Nephron (organoid): ENCODE measurements at regions not wholly inside any gene's neighbourhood (a gene's known extent, or its start where the extent isn't known, plus 50 kb on each side); places are given as distances from the start of the nearest gene placed in this dataset.

ENCODE experiments used
- H3K27ac Mint-ChIP-seq, 3 experiments: 2 replicates each; pipeline ENCODE4 v1.8.0; 2020; ENCODE audit warnings: mixed read lengths in 3 of 3, mild to moderate bottlenecking in 2 of 3, moderate library complexity in 1 of 3
- H3K27me3 Mint-ChIP-seq: 2 replicates; pipeline ENCODE4 v1.8.0; 2021; ENCODE audit warnings: low read depth, mild to moderate bottlenecking, moderate library complexity, mixed read lengths
- H3K36me3 Mint-ChIP-seq: 2 replicates; pipeline ENCODE4 v1.8.0; 2020; ENCODE audit warnings: low read depth, mixed read lengths
- H3K4me1 Mint-ChIP-seq: 2 replicates; pipeline ENCODE4 v1.8.0; 2020; ENCODE audit warnings: mixed read lengths
- H3K4me3 Mint-ChIP-seq, 3 experiments: 2 replicates each; pipeline ENCODE4 v1.8.0; 2020; ENCODE audit warnings: mild to moderate bottlenecking in 3 of 3, mixed read lengths in 3 of 3, moderate library complexity in 2 of 3
- H3K9me3 Mint-ChIP-seq: 2 replicates; pipeline ENCODE4 v1.8.0; 2020; ENCODE audit warnings: mixed read lengths
- TF ChIP-seq, protein P1 (sequence below), 3 experiments: fragments of 200-600 bp; sonication (generic); IDR thresholded peaks; one replicate each; pipeline ENCODE4 v1.5.0; 2021; ENCODE audit warnings: antibody characterized with exemption in 3 of 3; ENCODE audit not compliant: unreplicated experiment in 3 of 3

DNA sequence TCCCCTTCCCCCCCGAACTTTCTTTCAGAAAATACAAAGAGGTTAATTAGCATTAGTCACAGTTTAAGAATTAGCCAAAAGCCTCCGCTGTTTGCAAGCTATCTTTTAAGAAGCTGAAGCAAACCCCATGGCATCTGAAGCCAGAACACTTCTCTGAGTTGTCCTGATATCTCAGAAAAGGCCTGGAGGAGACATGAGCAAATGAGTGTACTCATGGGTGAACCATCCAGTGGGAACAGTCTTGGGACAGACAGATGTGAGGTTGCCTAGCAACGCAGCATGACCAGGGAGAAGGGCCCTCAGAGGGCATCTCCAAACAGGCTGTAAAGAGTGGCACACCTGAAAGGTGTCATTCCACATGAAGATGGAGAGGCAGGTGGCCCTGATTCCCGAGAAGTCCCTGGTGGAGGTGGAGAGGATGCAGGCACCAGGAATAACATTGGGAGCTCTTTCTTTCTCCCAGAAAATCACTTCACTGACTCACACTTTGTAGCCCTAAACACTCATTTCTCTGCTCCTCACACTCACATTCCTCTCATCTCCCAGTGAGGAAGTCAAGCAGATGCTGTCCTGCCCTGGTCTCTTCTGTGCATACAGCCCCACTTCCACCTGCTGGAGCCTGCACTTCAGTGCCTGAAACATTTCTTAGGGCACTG is 87.0 kb upstream of the TSHZ3 start:
- peaks cover 18% of the 10 kb centered on the region for H3K4me1 Mint-ChIP-seq
- TF ChIP-seq, protein P1, sequence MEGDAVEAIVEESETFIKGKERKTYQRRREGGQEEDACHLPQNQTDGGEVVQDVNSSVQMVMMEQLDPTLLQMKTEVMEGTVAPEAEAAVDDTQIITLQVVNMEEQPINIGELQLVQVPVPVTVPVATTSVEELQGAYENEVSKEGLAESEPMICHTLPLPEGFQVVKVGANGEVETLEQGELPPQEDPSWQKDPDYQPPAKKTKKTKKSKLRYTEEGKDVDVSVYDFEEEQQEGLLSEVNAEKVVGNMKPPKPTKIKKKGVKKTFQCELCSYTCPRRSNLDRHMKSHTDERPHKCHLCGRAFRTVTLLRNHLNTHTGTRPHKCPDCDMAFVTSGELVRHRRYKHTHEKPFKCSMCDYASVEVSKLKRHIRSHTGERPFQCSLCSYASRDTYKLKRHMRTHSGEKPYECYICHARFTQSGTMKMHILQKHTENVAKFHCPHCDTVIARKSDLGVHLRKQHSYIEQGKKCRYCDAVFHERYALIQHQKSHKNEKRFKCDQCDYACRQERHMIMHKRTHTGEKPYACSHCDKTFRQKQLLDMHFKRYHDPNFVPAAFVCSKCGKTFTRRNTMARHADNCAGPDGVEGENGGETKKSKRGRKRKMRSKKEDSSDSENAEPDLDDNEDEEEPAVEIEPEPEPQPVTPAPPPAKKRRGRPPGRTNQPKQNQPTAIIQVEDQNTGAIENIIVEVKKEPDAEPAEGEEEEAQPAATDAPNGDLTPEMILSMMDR (IDR thresholded peaks at IDR 0.05; ENCODE audit: unreplicated experiment in 3 of 3): no peak
- H3K36me3 Mint-ChIP-seq: no peaks in the 10 kb centered on the region
- H3K27ac Mint-ChIP-seq: no peak overlapping the region
- H3K4me3 Mint-ChIP-seq: no peak overlapping the region
- peaks cover 23% of the 10 kb centered on the region for H3K9me3 Mint-ChIP-seq
- H3K27me3 Mint-ChIP-seq: peaks cover 7% of the 10 kb centered on the region

- Mint-ChIP-seq H3K36me3 (no peaks in the 10 kb centered on the region), H3K4me1 (peaks cover 8% of the 10 kb centered on the region), H3K4me3 (no peak overlapping the region), H3K9me3 (peaks cover 17% of the 10 kb centered on the region), H3K27me3 (peaks cover 7% of the 10 kb centered on the region), H3K27ac (no peak overlapping the region)
- TF ChIP-seq, protein P1 (IDR thresholded peaks at IDR 0.05; ENCODE audit: unreplicated experiment in 3 of 3): no peak
Measured at GRCh38 chr19:31438401-31439269, 89.4 kb upstream of the TSHZ3 start.

DNA sequence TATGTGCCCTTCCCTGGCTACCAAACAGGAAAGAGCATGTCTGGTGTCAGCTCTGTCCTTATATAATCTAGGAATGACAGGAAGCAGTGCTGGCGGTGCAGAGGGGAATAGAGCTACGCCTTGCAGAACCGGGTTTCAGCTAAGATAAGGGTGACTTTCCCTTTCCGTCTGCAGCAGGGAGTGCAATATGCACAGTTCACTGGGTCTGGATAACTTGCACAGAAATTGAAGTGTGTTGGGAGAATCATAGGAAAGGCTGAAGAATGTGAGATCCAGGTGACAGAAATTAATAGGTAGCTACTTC is 90.0 kb upstream of the TSHZ3 start:
- peaks cover 7% of the 10 kb centered on the region for H3K27me3 Mint-ChIP-seq
- peaks cover 8% of the 10 kb centered on the region for H3K4me1 Mint-ChIP-seq
- TF ChIP-seq, protein P1 (IDR thresholded peaks at IDR 0.05; ENCODE audit: unreplicated experiment in 3 of 3): no peak
- H3K4me3 Mint-ChIP-seq: no peak overlapping the region
- no peaks in the 10 kb centered on the region for H3K36me3 Mint-ChIP-seq
- peaks cover 20% of the 10 kb centered on the region for H3K9me3 Mint-ChIP-seq
- H3K27ac Mint-ChIP-seq: no peak overlapping the region

DNA sequence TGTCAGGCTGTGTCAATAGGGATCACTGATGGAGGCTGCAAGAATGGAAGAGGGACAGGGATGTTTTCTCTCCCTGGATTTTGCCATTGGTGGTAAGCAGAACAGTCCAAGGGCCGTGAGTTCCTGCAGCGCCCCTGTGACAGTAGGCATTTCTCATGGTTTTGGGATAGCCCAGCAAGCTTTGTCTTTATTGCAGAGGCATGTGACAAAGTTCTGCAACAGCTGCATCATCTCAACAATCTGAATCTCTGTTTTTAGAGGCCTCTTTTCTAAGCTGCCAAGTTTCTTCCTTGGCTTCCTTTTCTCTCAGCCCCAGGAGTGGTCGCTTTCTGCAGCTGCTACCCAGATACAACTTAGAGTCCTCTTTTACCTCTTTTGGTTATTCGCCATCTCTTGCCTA is 95.7 kb upstream of the TSHZ3 start:
- TF ChIP-seq, protein P1 (IDR thresholded peaks at IDR 0.05; ENCODE audit: unreplicated experiment in 3 of 3): no peak
- peaks cover 10% of the 10 kb centered on the region for H3K9me3 Mint-ChIP-seq
- peaks cover 22% of the 10 kb centered on the region for H3K4me1 Mint-ChIP-seq

GRCh38 chr19:31445406-31445805 is 96.2 kb upstream of the TSHZ3 start:
- Mint-ChIP-seq H3K4me3 (no peak overlapping the region), H3K27me3 (peaks cover 7% of the 10 kb centered on the region), H3K36me3 (no peaks in the 10 kb centered on the region), H3K4me1 (peaks cover 26% of the 10 kb centered on the region), H3K9me3 (peaks cover 14% of the 10 kb centered on the region), H3K27ac (peak overlapping the region in 2 of 3 experiments; percentile 77 to 80)
- TF ChIP-seq, protein P1 (IDR thresholded peaks at IDR 0.05; ENCODE audit: unreplicated experiment in 3 of 3): no peak

More for the DNA sequence above, 95.7 kb upstream of the TSHZ3 start:
- H3K27ac Mint-ChIP-seq: peak overlapping the region in 2 of 3 experiments; percentile 77 to 80
- H3K27me3 Mint-ChIP-seq: peaks cover 4% of the 10 kb centered on the region
- no peaks in the 10 kb centered on the region for H3K36me3 Mint-ChIP-seq
- H3K4me3 Mint-ChIP-seq: no peak overlapping the region
